ENCODE measurements at regions not wholly inside any gene's neighbourhood (a gene's known extent, or its start where the extent isn't known, plus 50 kb on each side); places are given as distances from the start of the nearest gene placed in this dataset.
"Not testable (repeated sequence)": the region's sequence is repeated elsewhere in the genome, so short reads cannot be mapped to it uniquely, and the experiment has no call there.

- no CpG with 5 or more reads among the region's 1 CpG for WGBS (ENCODE audit: insufficient coverage)
- no peak overlapping the region for H3K4me3 ChIP-seq (ENCODE audit: low read depth, low read length)
- H3K4me1 ChIP-seq (ENCODE audit: control insufficient read depth, insufficient read depth, low read length) = no peaks in the 10 kb centered on the region
- no peak for DNase-seq (ENCODE audit: low read depth in 4 of 6, low spot score in 6 of 6)
- H3K9me3 ChIP-seq (ENCODE audit: control insufficient read depth, insufficient read depth, low read length) = no peaks in the 10 kb centered on the region
- no peaks in the 10 kb centered on the region for H3K27me3 ChIP-seq (ENCODE audit: control insufficient read depth, insufficient read depth, low read length)
- H3K27ac ChIP-seq (ENCODE audit: low read depth, low read length) = no peak overlapping the region
- H3K36me3 ChIP-seq (ENCODE audit: control insufficient read depth, insufficient read depth, low read length) = no peaks in the 10 kb centered on the region
These were observed 100.7 kb upstream of the STMND1 start for GRCh38 chr6:17001188-17001587.

GRCh38 chr6:16999491-17000436 is 102.1 kb upstream of the STMND1 start:
- 79% methylated on average over 2 of the region's 2 CpGs for WGBS (ENCODE audit: insufficient coverage)
- Histone ChIP-seq H3K9me3 (ENCODE audit: control insufficient read depth, insufficient read depth, low read length) (no peaks in the 10 kb centered on the region), H3K27ac (ENCODE audit: low read depth, low read length) (no peak overlapping the region), H3K27me3 (ENCODE audit: control insufficient read depth, insufficient read depth, low read length) (no peaks in the 10 kb centered on the region), H3K4me3 (ENCODE audit: low read depth, low read length) (no peak overlapping the region), H3K4me1 (ENCODE audit: control insufficient read depth, insufficient read depth, low read length) (no peaks in the 10 kb centered on the region), H3K36me3 (ENCODE audit: control insufficient read depth, insufficient read depth, low read length) (no peaks in the 10 kb centered on the region)
- DNase-seq (ENCODE audit: low read depth in 4 of 6, low spot score in 6 of 6) = no peak

GRCh38 chr6:16998461-16998860 is 103.4 kb upstream of the STMND1 start:
- Histone ChIP-seq H3K4me1 (ENCODE audit: control insufficient read depth, insufficient read depth, low read length) (peaks cover 1% of the 10 kb centered on the region), H3K9me3 (ENCODE audit: control insufficient read depth, insufficient read depth, low read length) (no peaks in the 10 kb centered on the region), H3K36me3 (ENCODE audit: control insufficient read depth, insufficient read depth, low read length) (no peaks in the 10 kb centered on the region), H3K27ac (ENCODE audit: low read depth, low read length) (no peak overlapping the region), H3K4me3 (ENCODE audit: low read depth, low read length) (no peak overlapping the region), H3K27me3 (ENCODE audit: control insufficient read depth, insufficient read depth, low read length) (no peaks in the 10 kb centered on the region)
- WGBS (ENCODE audit: insufficient coverage) = 92% methylated on average over 5 of the region's 5 CpGs
- no peak for DNase-seq (ENCODE audit: low read depth in 4 of 6, low spot score in 6 of 6)

GRCh38 chr6:16995511-16996250 is 106.2 kb upstream of the STMND1 start:
- Histone ChIP-seq H3K4me3 (ENCODE audit: low read depth, low read length) (no peak overlapping the region), H3K36me3 (ENCODE audit: control insufficient read depth, insufficient read depth, low read length) (no peaks in the 10 kb centered on the region), H3K4me1 (ENCODE audit: control insufficient read depth, insufficient read depth, low read length) (peaks cover 3% of the 10 kb centered on the region), H3K27ac (ENCODE audit: low read depth, low read length) (no peak overlapping the region), H3K27me3 (ENCODE audit: control insufficient read depth, insufficient read depth, low read length) (no peaks in the 10 kb centered on the region), H3K9me3 (ENCODE audit: control insufficient read depth, insufficient read depth, low read length) (no peaks in the 10 kb centered on the region)
- DNase-seq (ENCODE audit: low read depth in 4 of 6, low spot score in 6 of 6) = no peak
- WGBS (ENCODE audit: insufficient coverage) = 89% methylated on average over 3 of the region's 6 CpGs

GRCh38 chr6:16993396-16993795 is 108.5 kb upstream of the STMND1 start:
- Histone ChIP-seq H3K27ac (ENCODE audit: low read depth, low read length) (peak overlapping the region; percentile 26), H3K9me3 (ENCODE audit: control insufficient read depth, insufficient read depth, low read length) (no peaks in the 10 kb centered on the region), H3K4me1 (ENCODE audit: control insufficient read depth, insufficient read depth, low read length) (peaks cover 3% of the 10 kb centered on the region), H3K36me3 (ENCODE audit: control insufficient read depth, insufficient read depth, low read length) (no peaks in the 10 kb centered on the region), H3K27me3 (ENCODE audit: control insufficient read depth, insufficient read depth, low read length) (no peaks in the 10 kb centered on the region), H3K4me3 (ENCODE audit: low read depth, low read length) (no peak overlapping the region)
- DNase-seq (ENCODE audit: low read depth in 4 of 6, low spot score in 6 of 6) = peak in 2 of 6 donors; percentile 67 to 81
- WGBS (ENCODE audit: insufficient coverage) = 13% methylated on average over 6 of the region's 6 CpGs

GRCh38 chr6:16991981-16992629 is 109.7 kb upstream of the STMND1 start:
- Histone ChIP-seq H3K4me3 (ENCODE audit: low read depth, low read length) (no peak overlapping the region), H3K36me3 (ENCODE audit: control insufficient read depth, insufficient read depth, low read length) (no peaks in the 10 kb centered on the region), H3K9me3 (ENCODE audit: control insufficient read depth, insufficient read depth, low read length) (no peaks in the 10 kb centered on the region), H3K27me3 (ENCODE audit: control insufficient read depth, insufficient read depth, low read length) (no peaks in the 10 kb centered on the region), H3K27ac (ENCODE audit: low read depth, low read length) (no peak overlapping the region), H3K4me1 (ENCODE audit: control insufficient read depth, insufficient read depth, low read length) (peaks cover 3% of the 10 kb centered on the region)
- DNase-seq (ENCODE audit: low read depth in 4 of 6, low spot score in 6 of 6) = no peak
- 100% methylated on average over 1 of the region's 3 CpGs for WGBS (ENCODE audit: insufficient coverage)

- H3K27ac ChIP-seq (ENCODE audit: low read depth, low read length); DNase-seq (ENCODE audit: low read depth in 4 of 6, low spot score in 6 of 6); H3K4me3 ChIP-seq (ENCODE audit: low read depth, low read length); H3K27me3 ChIP-seq (ENCODE audit: control insufficient read depth, insufficient read depth, low read length); H3K9me3 ChIP-seq (ENCODE audit: control insufficient read depth, insufficient read depth, low read length); H3K36me3 ChIP-seq (ENCODE audit: control insufficient read depth, insufficient read depth, low read length); H3K4me1 ChIP-seq (ENCODE audit: control insufficient read depth, insufficient read depth, low read length): not testable (repeated sequence)
- WGBS (ENCODE audit: insufficient coverage) = no CpG with 5 or more reads among the region's 3 CpGs
These were observed 111.9 kb upstream of the STMND1 start for GRCh38 chr6:16989976-16990375.

- H3K4me1 ChIP-seq (ENCODE audit: control insufficient read depth, insufficient read depth, low read length) = peaks cover 7% of the 10 kb centered on the region
- no peaks in the 10 kb centered on the region for H3K27me3 ChIP-seq (ENCODE audit: control insufficient read depth, insufficient read depth, low read length)
- DNase-seq (ENCODE audit: low read depth in 4 of 6, low spot score in 6 of 6) = no peak
- no peaks in the 10 kb centered on the region for H3K36me3 ChIP-seq (ENCODE audit: control insufficient read depth, insufficient read depth, low read length)
- 79% methylated on average over 2 of the region's 2 CpGs for WGBS (ENCODE audit: insufficient coverage)
- H3K9me3 ChIP-seq (ENCODE audit: control insufficient read depth, insufficient read depth, low read length) = no peaks in the 10 kb centered on the region
- no peak overlapping the region for H3K4me3 ChIP-seq (ENCODE audit: low read depth, low read length)
- no peak overlapping the region for H3K27ac ChIP-seq (ENCODE audit: low read depth, low read length)
These were observed 112.5 kb upstream of the STMND1 start for GRCh38 chr6:16989382-16989781.

- Histone ChIP-seq H3K4me3 (ENCODE audit: low read depth, low read length) (no peak overlapping the region), H3K27ac (ENCODE audit: low read depth, low read length) (no peak overlapping the region), H3K4me1 (ENCODE audit: control insufficient read depth, insufficient read depth, low read length) (peaks cover 4% of the 10 kb centered on the region), H3K36me3 (ENCODE audit: control insufficient read depth, insufficient read depth, low read length) (no peaks in the 10 kb centered on the region), H3K9me3 (ENCODE audit: control insufficient read depth, insufficient read depth, low read length) (no peaks in the 10 kb centered on the region), H3K27me3 (ENCODE audit: control insufficient read depth, insufficient read depth, low read length) (no peaks in the 10 kb centered on the region)
- WGBS (ENCODE audit: insufficient coverage) = 100% methylated on average over 1 of the region's 1 CpG
- DNase-seq (ENCODE audit: low read depth in 4 of 6, low spot score in 6 of 6) = no peak
These were observed 113.9 kb upstream of the STMND1 start for GRCh38 chr6:16987996-16988395.
